HG03025 (cell line): ENCODE measurements at regions not wholly inside any gene's neighbourhood (a gene's known extent, or its start where the extent isn't known, plus 50 kb on each side); places are given as distances from the start of the nearest gene placed in this dataset.

ENCODE experiments used
- ATAC-seq: cut with Tn5 transposase; IDR thresholded peaks from one replicate; pipeline ENCODE4 v1.9.1; 2021; ENCODE audit warnings: mild to moderate bottlenecking, moderate library complexity; ENCODE audit not compliant: unreplicated experiment, low FRiP score

DNA sequence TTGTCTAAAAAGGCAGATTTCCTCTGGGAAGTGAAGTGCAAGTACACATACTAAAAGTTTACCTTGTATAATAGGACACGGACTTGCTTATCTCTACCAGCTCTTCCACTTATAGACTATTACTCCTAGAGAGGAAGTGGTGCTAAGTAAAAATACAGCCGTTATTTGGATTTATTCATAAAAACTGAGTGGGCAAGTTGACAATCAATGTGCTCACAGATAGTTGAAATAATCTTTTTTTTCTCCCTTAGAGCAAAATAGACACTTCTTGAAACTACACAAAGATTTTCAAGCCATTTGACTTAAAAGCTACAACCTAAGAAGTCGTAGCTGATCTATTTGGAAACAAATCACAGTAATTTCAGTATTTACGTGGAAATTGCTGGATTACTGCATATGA is 2584.7 kb upstream of the PCDH20 start:
- ATAC-seq: no peak

DNA sequence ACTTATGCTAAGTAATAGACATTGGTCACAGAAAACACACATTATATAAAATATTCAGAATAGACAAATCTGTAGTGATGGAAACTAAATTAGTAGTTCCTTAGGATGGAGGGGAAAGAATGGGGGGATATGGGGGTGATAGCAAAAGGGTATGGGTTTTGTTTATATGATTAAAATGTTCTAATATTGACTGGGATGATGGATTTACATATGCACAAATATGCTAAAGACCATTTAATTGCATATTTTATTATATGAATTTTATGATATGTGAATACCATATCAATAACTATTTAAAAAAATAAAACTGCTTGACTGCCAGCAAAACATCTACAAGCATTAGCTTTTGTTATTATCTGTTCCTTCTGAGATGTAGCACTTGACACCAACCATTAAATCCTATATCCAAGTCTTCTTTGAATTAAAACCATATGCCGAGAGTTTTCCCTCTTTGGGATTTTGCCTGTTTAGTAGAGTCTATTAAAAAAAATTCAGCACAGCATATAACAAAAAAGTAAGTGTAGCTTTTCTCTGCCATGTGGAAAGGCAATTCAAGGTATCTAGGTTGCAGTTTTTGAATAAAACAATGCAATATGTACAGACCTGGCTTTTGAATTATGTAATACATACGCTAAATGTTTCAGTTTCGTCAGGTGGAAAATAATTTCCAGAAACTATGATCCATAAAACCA is 2584.1 kb upstream of the PCDH20 start:
- ATAC-seq: no peak

DNA sequence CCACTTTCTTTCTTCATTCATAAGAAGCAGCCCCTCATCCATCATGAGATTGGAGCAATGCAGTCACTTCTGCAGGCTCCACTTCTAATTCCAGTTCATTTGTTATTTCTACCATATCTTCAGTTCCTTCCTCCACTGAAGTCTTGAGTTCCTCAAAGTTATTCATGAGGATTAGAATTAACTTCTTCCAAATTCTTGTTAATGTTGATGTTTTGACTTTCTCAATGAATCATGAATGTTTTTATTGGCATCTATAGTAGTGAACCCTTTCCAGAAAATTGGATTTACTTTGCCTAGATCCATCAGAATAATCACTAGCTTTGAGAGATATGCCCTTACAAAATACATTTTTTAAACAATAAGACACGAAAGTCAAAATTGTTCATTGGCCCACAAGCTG is 2567.7 kb upstream of the PCDH20 start:
- ATAC-seq: no peak

DNA sequence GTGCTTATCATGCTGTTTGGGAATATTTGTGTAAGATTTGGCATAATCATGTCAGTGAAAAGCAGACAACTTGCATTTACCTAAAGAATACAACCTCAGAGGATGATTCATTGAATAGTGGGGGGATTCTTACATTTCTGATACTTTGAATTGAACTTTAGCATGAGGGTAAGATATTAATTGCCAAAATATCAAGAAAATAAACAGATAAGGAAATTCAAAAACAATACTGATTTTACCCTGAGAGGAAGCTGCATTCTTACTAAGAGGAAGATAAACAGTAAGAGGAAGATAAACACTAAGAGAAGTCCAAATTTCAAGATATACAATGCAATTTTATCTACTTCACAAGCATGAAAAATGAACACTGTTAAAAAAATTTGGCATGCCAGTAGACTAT is 2564.3 kb upstream of the PCDH20 start:
- ATAC-seq: no peak

DNA sequence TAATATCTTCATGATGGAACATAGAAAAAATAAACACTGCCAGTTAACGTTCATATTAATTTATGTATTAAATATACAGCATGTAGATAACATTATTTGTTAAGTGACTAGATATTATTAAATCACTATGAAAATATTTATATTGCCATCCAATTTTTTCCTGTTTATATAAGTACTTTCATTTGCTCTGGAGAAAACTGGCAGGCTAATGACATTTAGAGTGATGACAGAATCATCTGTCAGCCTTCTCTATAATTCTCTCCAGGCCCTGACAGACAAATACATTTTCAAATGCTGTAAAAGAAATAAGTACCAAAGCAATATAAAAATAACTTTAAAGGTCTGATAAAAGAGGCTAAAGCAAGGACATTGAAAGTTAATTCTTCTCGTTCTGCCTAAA is 2556.7 kb upstream of the PCDH20 start:
- ATAC-seq: no peak

DNA sequence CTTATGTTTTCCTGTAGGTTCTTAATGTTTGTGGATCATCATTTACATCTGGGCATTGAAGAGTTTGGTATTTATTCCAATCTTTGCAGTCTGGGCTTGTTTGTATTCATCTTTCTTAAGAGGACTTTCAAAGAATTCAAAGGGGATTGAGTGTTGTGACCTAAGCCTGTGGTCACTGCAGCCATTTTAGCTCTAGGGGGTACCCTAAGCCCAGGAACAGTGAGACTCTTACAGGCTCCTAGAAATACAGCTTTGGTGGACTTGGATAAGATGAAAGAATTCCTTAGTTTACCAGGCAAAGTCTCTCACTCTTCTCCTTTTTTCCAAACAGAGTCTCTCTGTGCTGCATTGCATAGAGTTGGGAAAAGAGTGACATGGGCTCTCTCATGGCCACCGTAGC is 2539.0 kb upstream of the PCDH20 start:
- no peak for ATAC-seq

DNA sequence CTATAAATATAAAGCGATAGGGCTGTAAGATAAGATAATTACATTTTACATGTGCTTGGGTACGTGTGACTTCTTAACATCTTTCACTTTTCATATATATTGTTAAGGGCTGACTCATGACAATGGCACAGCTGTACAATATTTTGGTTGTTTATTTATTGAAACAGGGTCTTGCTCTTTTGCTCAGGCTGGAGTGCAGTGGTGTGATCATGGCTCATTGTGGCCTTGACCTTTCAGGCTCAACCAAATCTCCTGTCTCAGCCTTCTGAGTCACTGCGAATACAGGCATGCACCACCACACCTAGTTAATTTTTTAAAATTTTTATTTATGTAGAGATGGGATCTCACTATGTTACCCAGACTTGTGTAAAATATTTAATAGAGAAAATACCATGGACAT is 2532.4 kb upstream of the PCDH20 start:
- ATAC-seq: no peak

DNA sequence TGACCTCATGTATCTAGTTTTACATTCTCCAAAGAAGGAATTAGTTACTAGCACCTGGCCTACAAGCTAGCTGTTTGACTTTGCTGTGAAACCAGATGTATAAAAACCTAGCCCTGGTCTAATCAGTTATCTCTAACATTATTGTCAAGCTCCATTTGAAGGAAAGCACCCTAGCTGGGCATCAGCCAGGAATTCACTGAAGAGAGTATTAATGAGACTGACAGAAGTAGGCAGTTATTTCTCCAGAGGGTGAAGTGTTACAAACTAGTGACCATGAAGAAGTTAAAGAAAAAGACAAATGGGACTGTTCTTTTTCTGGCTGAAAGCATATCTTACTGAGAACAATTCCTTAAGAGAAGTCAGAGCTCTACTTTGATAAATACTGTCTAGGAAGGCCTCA is 2529.3 kb upstream of the PCDH20 start:
- ATAC-seq: no peak

DNA sequence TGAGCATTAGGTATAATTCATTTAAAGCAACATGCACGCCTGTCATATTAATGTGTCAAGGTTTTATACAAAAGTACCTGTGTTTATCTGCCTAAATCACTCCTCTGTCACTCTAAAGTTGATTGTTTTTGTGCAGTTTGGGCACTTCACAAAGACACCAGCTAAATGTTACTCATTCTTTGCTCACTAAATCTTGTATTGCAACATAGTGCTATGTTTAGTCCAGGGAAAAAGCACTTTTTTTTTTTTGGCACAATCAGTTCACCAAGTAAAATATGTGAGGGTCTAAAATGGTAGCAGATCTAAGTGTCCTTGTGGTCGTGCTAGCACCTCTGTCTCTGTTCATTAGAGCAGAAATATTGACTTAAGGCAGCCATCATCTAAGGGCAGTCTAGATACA is 2526.7 kb upstream of the PCDH20 start:
- ATAC-seq: no peak

DNA sequence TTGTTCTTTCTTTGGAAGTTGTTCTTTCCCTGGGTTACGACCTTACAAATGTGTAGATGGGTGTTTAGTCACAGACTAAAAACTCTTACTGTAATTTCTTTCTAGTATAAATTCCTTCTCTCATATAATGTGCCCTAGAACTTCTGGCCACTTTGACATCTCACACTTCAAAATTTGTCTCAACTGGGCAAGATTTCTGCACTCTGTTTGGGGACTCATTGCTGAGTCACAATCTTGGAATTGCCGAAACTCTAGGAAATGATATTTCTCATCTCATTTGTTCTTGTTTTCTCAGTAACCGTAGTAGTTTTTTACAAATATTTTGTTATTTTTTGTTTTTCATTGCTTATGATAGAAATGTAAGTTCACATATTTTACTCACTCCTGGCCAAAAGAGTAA is 2523.2 kb upstream of the PCDH20 start:
- ATAC-seq: no peak

DNA sequence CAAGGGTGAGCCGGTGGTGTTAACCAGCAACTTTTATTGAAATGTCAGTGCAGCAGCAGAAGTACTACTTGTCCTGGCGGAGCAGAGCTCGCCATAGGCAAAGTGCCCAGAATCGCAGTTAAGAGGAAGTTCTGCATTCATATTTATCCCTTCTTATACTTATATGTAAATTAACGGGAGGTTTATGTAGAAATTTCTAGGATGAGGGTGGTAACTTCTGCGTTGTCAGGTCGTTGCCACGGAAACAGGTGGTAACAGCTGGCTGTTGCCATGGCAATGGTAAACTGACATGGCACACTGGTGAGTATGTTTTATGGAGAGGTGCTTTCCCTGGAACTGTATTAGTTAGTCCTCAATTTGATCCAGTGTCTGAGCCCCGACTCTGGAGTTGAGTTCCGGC is 2494.9 kb upstream of the PCDH20 start:
- ATAC-seq: no peak

DNA sequence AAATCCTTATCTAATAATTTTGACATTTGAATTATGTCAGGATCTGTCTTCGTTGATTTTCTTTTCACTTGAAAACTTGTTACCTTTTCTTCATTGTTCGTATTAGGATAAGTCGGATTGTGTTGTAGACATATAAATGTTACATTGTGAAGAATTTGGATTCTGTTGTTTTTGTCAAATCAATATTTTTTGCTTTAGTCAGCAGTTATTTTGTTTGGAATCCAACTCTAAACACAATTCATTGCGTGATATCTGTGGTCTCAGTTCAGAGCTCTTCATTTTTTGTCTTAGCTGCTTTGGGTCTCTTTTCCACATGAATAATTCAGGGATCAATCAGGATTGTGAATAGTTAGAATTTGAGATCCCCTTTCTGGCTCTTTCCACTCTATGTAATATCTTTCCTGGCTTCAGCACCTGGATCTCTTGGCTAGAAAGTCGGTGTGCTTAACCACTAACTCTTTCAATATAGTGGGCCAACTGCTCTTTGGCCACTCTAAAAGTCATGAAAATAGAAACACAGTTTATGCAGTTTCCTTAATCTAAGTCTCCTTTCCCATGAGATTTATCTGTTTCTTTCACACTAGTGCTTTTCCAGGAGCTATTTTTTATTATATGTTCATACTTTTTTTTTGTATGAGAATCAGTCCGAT is 2494.2 kb upstream of the PCDH20 start:
- ATAC-seq: no peak

DNA sequence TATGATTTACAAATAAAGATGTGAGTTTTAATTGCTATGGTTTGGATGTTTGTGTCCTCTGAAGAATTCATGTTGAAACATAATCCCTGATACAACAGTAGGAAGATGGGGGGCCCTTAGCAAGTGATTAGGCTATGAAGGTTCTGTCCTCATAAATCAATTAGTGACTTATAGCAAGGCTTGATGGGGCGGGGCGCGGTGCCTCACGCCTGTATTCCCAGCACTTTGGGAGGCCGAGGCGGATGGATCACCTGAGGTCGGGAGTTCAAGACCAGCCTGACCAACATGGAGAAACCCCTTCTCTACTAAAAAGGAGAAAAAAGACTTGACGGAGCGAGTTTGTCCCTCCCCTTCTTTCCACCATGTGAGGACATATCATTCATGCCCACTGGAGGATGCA is 2486.5 kb upstream of the PCDH20 start:
- no peak for ATAC-seq

DNA sequence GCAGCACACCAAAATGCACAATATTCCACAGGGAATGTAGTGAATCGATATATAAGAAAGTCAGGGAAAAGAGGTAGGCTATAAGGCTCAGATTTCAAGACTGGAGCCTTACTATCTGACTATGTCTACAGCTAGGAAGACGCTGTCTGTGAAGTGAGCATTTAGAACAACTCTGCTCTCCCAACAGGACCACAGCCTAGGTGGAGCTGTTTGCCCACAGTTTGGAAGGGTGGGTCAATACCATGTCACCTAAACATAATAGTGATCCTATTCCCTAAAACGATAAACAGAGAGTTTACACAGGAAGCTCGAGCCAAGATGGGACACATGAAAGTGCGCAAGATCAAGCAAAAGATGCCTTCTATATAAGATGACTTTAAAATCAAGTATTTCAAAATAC is 2486.0 kb upstream of the PCDH20 start:
- no peak for ATAC-seq

DNA sequence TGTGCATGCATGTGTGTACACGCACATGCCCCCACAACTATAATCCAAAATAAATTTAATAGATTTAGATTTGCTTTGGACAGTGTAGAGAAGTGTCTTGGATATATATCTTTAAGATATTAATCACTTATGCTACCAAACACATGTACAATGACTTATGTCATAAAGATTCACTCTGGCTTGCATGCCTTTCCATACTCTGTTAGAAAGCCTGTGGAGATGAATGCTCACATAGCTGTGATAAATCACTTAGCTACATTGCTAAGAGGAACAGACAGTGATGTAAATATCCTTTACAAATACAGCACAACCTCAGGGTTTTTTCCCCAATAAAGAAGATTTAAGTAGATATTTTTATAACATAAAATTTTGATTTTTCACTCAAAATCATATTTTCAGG is 2484.8 kb upstream of the PCDH20 start:
- ATAC-seq: no peak

DNA sequence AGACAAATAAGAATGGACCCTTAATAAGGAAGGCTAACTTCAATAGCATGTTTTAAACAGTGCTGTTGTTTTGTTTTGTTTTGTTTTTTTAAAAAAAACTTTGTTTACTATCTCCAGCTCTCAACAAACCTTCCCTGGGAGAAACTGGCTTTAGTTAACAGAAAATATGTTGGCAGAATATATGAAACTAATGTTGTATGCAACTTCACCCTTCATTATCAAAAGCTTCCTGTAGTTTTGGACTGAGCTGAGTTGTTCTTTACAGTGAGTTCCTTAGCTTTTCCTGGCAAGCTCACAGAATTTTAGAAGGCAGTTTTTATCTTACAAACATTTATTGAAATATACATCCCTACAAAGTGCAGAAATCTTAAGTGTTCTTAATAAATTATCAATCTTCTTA is 2480.7 kb upstream of the PCDH20 start:
- ATAC-seq: no peak

DNA sequence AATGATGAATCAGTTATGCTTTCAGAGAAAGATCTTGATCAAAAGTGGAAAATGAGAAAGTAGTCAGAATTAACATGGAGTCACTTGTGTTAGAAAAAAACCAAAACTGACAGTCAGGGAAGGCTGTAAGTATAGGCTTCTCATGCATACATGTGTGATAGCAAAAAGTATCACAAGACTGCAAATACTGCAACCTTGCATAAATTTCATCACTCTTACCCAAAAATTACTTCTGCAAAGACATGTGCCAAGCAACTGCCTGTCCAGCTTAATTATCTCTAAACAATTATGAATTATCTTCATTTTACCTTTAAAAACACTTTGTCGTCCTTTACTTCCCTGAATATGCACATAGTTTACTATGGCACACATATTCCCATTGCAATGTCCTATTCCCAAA is 2466.4 kb upstream of the PCDH20 start:
- ATAC-seq: no peak

DNA sequence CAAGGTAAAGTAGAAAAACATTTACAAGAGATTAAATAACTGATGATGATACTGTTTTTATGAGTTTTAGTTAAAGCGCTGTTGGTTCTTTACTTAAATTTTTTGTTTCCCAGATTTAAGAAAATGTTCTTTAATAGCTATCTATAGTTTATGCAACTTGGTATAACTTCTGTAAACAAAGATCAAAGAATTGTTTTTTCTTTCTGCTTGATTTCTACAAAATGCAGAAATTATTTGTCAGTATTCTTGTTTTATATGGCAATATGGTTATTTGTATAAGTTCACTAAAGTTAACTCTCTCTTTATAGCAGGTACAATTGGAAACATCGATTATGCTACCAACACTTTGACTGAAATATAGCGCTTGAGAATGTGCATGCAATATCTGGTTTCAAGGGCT is 2465.1 kb upstream of the PCDH20 start:
- ATAC-seq: no peak

DNA sequence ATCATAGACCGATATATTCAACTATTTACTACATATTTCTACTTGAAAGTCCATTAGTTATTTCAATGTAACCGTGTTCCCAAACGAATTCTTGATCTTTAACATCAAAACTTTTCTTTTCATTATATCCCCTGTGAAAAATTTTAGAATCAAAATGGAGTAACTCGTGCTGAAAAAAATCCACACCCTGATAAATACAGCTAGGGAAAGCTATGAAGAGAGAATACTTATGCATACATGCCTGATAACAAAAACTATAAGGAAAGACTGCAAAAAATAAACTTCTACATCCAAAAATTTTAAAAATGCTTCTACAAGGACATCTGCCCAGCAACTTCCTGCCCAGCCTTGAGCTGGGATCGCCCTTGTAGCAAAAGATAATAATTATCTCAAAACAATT is 2458.3 kb upstream of the PCDH20 start:
- ATAC-seq: no peak

DNA sequence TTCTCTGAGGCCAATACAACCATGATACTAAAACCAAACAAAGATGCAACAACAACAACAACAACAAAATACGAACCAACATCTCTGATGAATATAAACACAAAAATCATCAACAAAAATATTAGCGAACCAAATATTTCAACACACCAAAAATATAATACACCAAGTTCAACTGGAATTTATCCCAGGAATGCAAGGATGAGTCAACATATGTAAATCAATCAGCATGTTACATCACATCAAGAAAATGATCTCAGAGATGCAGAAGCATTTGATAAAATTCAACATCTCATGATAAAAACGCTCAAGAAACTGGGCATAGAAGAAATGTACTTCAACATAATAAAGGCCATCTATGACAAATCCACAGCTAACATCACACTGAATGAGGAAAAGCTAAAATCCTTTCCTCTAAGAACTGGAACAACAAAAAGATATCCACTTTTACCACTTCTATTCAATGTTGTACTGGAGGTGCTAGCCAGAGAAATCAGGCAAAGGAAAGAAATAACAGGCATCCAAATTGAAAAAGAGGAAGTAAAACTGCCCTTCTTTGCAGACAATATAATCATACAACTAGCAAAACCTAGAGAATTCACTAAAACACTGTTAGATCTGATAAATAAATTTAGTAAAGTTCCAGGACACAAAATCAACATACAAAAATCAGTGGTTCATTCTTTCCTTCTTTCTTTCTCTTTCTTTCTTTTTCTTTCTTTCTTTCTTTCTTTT is 2448.7 kb upstream of the PCDH20 start:
- no peak for ATAC-seq

DNA sequence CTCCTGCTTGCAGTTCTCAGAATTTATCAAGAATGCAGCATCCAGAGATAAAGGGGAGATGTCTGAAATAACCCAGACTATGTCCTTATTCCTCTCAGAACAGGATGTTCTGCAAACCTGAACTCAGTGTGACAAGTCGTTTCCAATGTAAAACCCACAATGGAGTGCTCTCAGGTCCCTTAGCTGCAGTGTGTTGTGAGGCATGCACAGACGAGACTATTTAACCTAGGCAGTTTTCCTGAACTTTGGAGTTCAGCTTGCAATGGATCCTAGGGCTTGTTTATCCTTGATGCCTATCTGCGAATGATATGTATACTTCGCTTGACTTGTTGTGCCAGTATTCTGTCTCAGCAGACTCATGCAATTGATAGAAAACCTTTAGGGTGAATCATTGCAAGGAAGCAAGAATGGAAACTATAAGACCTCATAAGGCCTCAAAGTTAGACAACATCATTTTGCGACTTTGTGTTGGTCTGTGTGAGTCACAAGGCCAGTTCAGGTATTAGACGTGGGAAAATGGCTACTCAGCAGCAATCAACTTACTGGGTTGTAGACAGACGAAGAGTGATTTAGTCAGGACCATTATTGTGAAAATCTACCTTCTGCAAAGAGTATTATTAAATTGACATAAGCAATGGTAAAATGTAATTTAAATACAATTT is 2439.9 kb upstream of the PCDH20 start:
- ATAC-seq: no peak
